ENCODE measurements at regions not wholly inside any gene's neighbourhood (a gene's known extent, or its start where the extent isn't known, plus 50 kb on each side); places are given as distances from the start of the nearest gene placed in this dataset.

DNA sequence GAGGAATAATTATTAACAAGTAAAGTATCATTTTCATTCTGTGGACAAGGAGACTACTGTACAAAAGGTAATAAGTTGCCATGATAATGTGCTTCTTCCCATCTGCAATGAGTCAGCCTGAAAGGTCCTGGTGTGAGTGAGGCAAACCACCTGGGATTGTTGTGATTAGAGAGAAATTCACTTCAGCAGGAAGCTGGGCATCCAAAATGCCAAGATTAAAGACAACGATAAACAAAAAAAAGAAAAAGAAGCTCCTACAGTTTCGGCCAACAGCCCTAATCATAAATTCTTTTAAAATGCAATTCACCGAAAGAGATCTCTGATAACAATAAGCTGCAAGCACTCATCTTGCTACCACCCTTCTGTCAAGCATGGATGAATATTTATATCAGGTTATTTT, 507.8 kb downstream of the TUSC7 start:
- no peak for DNase-seq (ENCODE audit: low spot score)
- intact Hi-C loops (cut with DNase I), result no loop called here

DNA sequence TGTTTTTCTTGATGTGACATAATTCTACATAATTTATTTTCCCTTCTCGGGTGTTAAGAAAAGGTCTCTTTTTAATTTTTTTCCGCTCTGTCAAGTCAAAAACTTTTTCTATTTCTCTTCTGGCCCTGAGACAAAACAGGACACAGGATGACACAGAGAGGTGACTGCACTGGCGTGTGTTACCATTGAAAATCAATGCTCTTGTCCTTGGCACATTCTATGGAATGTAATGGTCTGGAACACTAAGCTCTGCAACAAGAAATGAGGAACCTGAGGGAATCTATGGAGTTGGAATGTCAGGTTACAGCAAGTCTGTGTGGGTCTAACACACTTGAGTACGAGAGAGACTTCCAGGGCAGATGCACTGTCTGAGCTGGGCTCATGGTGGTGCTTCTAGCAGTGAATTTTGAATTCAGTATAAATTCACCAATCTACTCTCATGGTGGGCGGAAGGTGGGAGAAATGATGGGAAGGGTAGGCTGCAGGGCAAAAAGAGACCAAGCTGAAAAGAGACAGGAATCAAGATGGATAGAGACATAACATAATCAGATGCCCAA, 508.3 kb downstream of the TUSC7 start:
- intact Hi-C loops (cut with DNase I), result no loop called here
- DNase-seq (ENCODE audit: low spot score), result no peak

DNA sequence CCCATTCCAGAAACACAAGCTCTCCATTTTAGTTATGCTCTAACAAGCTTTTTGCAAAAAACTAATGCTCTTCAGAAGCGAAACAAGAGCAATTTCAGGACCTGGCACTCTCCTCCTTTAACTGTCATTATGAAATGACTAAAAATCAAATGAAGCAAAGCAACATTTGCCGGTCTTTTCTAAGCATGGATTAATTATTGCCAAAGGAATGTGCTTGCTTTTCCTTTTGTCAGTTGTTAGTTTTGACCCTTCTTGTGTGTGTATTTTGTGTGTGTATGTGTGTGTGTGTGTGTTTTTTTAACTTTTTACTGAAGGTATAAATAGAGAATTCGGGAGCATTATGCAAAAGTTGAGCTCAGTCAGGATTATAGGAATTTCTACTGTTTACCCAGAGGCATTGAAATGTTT, 509.1 kb downstream of the TUSC7 start:
- intact Hi-C loops (cut with DNase I), result no loop called here
- no peak for DNase-seq (ENCODE audit: low spot score)

DNA sequence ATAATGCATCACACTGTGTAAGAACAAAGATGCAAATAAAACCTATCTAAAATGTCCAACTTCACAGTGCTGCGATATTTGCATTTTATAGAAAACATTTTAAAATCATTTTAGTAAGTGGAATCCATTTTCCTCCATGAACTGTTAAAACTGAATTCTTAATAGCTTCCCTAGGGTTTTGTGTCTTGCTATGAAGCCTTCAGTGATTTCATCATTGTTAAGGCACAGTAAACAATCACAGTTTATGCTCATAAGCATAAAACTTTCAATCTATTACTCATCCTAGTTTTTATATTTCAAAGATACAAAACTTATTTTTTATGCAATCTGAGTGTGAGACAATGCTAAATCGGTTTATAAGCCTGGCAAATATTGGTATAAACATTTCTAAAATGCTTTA, 509.7 kb downstream of the TUSC7 start:
- intact Hi-C loops (cut with DNase I), result no loop called here
- DNase-seq (ENCODE audit: low spot score), result no peak

DNA sequence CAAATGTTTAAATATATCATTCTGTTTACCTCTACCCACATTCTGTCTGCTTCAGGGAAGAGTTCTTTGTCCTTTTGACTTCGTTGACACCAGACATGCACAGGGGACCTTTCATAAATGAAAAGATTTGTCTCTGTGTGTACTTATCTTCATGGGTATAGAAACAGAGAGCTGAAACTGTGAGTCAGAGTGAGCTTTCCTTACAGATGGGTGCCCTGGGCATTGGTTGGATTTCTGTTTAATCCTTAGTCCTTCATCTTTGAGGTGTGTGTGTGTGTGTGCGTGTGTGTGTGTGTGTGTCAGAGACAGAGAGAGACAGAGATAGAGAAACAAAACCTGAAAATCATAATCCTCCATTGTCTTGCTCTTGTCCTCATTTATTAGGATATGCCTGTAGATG, 517.4 kb downstream of the TUSC7 start:
- intact Hi-C loops (cut with DNase I), result no loop called here
- no peak for DNase-seq (ENCODE audit: low spot score)

DNA sequence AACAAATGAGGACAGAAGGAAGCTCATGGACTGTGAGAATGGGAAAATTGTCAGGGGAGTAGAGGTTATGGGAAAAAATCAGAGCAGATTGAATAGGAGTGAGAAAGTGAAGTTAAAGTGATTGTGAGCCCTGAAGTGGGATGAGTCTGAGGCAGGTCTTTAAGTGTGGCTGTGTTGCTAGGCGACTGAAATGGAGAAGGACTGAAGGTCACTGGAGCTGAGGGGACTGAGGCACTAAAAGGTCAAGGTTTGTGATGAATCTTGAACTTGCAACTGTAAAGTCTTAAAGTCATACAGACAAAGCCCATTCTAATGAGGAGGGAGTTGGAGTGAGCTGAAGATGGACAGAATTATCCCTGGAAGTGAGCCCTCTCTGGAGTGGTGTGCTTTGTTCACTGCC, 518.9 kb downstream of the TUSC7 start:
- no peak for DNase-seq (ENCODE audit: low spot score)
- intact Hi-C loops (cut with DNase I), result no loop called here

DNA sequence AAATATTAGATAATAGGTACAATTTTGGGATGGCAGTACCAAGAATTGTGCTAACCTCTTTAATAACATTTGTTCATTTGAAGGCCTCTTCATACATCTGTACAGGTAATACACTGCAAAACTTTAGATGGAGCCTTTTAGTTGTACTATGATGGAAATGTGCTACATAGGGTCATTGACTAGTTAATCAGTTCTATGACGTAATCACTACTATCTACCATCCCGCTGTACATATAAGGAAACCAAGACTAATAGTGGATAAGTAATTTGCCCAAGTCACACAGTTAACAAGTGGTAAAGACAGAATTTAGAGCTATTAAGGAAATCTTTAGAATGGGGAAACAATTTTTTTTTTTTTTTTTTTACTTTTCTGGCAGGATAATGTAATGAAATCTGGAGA, 521.3 kb downstream of the TUSC7 start:
- no peak for DNase-seq (ENCODE audit: low spot score)
- intact Hi-C loops (cut with DNase I), result no loop called here

DNA sequence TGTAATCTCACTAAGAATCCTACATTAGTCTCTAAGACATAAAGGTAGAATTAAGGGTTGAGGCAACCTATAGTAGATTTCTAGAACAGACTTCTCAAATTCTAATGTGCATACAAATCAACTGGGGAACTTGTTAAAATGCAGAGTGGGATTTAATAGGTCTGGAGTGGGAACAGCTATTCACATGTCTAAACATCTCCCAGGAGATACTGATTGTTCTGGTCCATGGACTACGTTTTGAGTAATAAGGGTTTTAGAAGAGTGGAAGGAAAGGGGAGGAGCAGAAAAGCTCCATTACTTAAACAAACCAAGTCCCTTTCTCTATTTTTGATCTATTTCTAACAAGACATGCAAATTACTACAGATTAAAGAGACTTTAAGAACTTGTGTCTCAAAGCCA, 524.8 kb downstream of the TUSC7 start:
- DNase-seq (ENCODE audit: low spot score), result no peak
- intact Hi-C loops (cut with DNase I), result no loop called here

DNA sequence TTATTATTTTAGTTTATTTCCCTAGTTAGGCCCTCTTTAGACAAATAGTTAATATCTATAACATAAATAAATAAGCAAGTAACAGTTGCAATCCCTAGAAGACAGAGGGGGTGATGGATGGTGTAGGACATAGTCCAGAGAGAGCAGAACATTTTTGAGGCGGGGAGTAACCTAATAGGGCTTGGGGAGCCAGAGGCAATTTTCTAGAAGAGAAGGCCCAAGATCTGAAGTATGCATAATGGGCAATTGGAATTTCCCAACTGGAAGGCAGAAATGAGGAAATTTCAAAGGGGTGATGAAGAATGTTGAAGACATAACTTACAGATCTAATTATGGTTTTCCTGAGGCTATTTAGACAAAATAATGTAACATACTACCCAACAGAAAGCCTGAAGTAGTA, 525.7 kb downstream of the TUSC7 start:
- intact Hi-C loops (cut with DNase I), result no loop called here
- DNase-seq (ENCODE audit: low spot score), result no peak

DNA sequence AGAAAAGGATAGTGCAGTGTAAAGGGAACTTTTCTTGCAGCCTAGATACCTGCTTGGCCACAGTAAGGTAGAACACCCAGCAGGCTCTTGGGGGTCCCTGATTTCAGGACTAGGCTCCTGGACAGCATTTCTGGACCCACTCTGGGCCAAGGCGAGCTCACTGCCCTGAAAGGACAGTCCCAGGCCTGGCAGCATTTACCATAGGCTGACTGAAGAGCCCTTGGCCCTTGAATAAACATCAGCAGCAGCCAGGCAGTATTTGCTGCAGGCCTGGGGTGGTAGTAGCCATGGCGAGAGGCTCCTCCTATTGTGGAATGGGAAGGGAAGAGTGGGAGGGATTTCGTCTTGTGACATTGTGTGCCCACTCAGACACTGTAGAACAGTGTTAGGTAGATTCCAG, 529.2 kb downstream of the TUSC7 start:
- no peak for DNase-seq (ENCODE audit: low spot score)
- intact Hi-C loops (cut with DNase I), result no loop called here

DNA sequence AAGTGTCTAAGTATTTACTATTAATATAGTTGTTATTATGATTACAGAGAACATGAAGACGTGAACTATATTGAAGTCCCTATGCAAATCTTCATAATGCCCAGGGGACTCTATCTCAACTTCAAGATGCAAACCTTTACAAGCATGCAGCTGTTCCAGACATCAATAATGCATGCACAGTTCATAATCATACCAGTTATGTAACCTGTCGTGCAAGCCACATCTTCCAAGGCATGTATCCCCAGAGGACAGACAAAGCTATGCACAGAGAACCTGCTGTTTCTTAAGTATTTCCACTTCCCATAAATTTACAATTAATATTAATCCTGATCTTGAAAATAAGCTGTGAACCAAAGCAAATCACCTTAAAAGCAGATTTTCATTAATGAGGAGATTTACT, 534.1 kb downstream of the TUSC7 start:
- intact Hi-C loops (cut with DNase I), result no loop called here
- no peak for DNase-seq (ENCODE audit: low spot score)

DNA sequence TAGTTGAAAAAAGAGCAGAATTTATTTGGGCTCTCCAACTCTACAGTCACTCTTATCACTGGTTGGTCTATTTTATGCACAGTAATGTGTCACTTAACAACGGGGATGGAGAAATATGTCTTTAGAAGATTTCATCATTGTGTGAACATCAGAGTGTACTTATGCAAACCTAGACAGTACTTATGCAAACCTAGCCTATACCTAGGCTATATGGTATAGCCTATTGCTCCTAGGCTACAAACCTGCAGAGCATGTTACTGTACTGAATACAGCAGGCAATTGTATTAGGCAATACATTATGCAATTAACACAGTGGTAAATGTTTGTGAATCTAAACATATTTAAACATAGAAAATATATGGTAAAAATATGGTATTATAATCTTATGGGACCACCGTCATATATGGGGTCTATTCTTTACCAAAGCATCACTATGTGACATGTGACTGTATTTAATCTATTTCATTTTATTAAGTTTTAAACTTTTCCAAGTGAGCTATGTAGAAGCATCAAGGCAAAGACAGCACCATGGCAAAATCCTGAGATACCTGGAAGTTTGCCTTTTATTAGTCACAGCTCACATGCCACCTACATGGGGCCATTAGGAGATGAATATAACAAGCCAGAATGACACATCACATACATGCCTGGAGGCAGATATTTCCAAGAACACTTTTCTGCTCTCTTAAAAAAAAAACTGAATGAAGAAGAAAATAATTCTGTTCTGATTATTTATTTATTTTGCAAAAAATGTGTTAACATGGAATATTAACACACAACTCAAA, 537.4 kb downstream of the TUSC7 start:
- no peak for DNase-seq (ENCODE audit: low spot score)

DNA sequence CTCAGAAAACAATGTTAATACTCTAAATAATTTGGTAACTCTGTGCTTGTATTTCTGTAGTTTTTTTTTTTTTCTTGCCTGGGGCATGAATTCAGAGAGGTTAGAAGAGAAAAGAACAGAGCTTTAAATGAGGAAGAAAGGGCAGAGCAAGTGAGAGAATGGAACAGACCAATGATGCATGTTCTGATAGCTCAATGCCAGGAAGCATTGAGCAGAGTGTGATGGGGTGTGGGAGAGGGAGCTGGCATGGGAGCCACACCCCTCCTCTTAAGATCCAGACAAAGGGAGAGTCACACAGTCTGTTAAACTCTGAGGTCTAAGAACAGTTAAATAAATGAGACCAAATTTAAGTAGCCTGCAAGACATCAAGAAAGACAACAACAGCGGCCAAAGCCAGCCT, 538.6 kb downstream of the TUSC7 start:
- intact Hi-C loops (cut with DNase I), result no loop called here
- no peak for DNase-seq (ENCODE audit: low spot score)

More for the DNA sequence above, 537.4 kb downstream of the TUSC7 start:
- intact Hi-C loops (cut with DNase I), result no loop called here

DNA sequence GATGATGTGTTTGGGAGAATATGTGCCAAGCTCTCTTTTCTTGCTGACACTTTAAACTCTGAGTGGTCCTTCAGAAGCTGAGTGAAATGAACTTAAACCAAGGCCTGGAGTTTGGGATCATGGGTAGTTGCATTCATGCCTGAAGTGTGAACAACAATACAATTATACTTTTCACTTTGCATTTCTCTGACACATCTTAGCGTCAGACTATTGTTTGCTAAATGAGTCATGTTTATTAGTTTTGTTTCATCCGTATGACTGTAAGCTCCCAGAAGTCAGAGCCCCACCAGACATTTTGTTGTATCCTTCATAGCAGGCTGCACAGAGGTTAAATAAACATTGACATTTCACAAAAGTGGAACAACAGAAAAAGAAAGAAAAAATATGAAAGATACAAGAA, 542.6 kb downstream of the TUSC7 start:
- intact Hi-C loops (cut with DNase I), result no loop called here
- no peak for DNase-seq (ENCODE audit: low spot score)

DNA sequence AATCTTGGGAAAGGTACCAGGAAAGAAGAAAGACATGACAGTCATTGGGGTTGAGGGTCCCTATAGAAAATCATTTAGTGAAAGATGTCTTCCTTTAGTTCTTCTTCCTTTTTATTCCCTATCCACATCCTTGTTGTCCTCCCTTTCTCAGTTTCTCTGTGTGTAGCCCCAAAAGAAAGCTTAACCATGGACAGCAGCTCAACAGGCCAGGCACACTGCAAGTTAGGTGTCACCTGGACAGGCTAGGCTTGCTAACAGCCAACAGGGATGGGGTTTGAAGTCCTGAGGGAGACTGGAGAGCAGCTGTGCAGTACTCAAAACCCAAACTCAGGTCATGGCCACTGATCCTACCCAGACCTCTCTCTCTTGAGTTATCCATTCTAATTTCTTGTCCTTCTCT, 543.1 kb downstream of the TUSC7 start:
- intact Hi-C loops (cut with DNase I), result no loop called here
- no peak for DNase-seq (ENCODE audit: low spot score)

DNA sequence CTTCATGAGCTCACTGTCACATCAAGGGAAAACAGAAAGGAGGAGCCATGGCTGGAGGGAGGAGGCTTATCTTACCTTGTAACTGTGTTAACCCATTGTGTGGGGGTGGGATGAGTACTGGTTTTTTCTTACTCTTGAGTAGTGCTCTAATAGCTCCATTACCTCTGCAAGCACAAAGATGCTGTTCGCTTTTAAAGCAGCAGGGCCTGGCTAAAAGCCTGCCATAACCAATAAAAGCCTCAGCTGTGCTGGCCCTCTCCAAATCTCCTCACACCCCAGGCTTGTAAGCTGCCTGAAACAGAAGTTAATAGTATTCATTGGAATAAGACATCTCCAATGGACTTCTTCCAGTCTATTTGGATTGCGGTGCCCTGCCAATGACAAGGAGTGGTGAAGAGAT, 544.1 kb downstream of the TUSC7 start:
- intact Hi-C loops (cut with DNase I), result no loop called here
- no peak for DNase-seq (ENCODE audit: low spot score)

DNA sequence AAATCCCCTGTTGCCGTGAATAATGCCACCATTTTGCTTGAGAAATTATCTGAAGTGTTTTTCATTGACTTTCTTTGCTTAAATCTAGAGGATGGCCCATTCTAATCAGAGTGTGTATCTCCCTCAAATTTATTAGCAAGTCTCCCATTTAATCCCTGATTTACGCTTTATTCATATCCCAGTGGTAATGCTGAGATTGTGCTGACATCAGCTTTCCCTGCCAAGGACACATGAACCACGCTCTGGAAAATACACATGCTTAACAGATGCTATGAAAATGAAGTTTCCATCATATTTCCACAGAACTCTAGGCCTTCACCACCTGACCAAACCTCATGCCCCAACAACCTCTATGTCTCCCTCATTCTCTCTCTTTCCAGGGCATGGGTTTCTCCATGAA, 545.4 kb downstream of the TUSC7 start:
- no peak for DNase-seq (ENCODE audit: low spot score)
- intact Hi-C loops (cut with DNase I), result no loop called here

DNA sequence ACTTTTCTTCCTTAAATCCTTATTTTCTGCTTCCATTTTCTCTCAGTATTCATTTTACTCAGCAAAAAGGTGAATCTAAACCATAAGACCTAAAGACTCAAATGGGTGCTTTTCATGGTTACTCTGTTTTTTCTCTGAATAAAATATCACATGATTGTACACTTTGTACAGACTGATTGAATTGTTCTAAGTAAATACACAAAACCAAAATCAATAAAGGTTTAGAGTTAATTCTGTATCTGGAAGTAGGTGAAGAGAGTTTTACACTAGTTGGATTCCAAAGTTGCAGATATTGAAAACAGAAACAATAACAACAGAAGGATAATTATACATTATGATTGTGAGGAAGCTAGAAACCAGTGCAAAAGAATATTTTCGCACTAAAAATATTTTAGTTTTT, 546.2 kb downstream of the TUSC7 start:
- intact Hi-C loops (cut with DNase I), result no loop called here
- DNase-seq (ENCODE audit: low spot score), result no peak

DNA sequence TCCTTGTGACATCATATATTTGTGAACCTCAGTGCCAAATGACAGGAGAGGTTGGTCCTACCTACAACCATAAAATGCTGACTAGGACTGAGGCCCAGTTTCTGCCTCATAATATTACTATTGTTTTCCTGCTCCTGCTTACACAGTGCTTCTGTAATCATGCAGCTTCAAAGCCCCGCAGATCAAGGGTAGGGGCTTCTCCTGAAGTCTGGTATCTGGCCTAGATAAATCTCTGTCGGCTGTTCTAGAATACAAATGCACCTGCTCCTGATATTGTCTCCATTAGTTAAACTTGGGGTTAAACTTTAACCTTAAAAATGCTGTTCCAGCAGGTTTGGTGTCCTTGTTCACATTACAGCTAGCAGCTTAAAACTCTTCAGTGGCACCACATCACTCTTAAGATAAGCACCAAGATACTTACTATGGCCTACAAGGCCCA, 552.4 kb downstream of the TUSC7 start:
- DNase-seq (ENCODE audit: low spot score), result no peak
- intact Hi-C loops (cut with DNase I), result no loop called here

DNA sequence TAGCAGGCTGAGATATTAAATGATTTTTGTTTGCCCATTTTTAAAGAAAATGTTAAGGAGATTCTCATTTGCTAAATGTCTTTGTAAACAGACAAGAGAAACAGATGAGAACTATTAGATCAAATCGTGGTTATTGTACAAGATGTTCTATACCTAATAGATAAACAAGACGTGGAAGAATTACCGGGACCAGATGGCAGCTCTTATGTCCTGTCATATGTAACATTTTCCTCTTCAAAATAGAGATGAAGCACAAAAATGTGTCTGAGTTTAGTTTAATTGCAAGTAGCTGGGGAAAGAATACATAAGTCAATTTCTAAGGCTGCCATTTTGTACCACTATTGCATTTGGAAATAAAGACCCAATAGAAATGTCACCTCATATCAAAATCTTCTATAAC, 553.7 kb downstream of the TUSC7 start:
- DNase-seq (ENCODE audit: low spot score), result no peak
- intact Hi-C loops (cut with DNase I), result no loop called here

DNA sequence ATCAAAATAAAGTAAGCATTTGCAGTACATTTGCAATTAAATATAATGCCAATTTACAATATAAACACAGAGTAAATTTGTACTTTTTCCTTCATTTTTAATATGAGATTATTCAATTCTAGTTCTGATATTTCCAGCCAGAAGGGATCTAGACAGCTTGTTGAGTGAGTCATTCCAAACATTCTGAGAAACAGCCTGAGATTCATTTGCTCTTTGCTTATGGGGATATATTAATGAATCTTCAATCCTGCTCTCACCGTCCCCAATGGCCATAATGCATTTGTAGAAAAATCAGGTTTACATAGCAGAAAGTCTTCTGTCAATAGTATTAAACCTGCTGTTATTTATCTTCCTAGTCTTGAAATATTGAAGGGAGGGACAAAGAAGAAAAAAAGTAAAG, 554.2 kb downstream of the TUSC7 start:
- DNase-seq (ENCODE audit: low spot score), result no peak
- intact Hi-C loops (cut with DNase I), result no loop called here

Measured in cardiac septum (tissue), 1 donor.